ENCODE measurements at regions not wholly inside any gene's neighbourhood (a gene's known extent, or its start where the extent isn't known, plus 50 kb on each side); places are given as distances from the start of the nearest gene placed in this dataset.

DNA sequence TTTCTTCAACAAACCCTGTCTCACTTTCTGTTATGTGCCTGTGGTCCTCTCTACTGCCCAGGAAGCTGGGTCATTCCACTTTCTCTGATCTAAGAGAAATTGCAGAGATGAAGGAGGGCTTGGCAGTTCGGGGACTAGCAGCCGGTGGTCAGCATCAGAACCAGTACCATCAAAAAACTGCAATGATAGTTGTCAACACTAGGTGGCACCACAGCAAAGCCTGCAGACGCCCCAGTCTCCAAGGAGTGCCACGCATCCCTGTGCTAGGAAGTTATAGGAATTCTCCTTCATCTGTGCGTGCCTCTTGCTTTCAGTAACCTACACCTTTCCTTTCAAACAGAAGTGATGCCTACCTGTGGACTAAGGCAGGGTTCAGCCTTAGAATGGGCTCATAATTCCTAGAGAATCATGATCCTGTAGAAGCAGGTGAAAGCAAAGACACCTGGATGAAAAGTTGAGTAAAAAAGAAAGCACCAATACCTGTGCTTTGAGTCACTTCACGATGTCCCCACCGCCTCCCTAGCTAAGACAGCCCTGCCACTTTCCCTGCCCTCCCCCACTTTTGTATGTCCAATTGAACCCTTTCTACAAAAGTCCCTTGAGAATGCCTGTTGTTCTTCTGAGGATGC, 129.2 kb downstream of the ADAMTS1 start:
- Histone ChIP-seq H3K4me2 (ENCODE audit: low read length) (no peak overlapping the region), H3K79me2 (replicated peaks; ENCODE audit: insufficient read depth, low read length) (no peaks in the 10 kb centered on the region), H3K9me2 (ENCODE audit: insufficient read depth, low read length) (no peaks in the 10 kb centered on the region), H3K36me3 (ENCODE audit: insufficient read depth, low read length) (no peaks in the 10 kb centered on the region), H3K9me3 (ENCODE audit: low read length) (no peaks in the 10 kb centered on the region), H3K9ac (ENCODE audit: low read length) (no peak overlapping the region), H3K4me3 (ENCODE audit: low read length) (no peak overlapping the region), H3F3A (ENCODE audit: insufficient read depth, low read length, poor library complexity, severe bottlenecking) (no peaks in the 10 kb centered on the region), H4K20me1 (ENCODE audit: insufficient read depth) (no peaks in the 10 kb centered on the region), H2AFZ (ENCODE audit: low read depth, low read length) (no peak overlapping the region), H3K27me3 (ENCODE audit: insufficient read depth, low read depth, low read length) (no peaks in the 10 kb centered on the region), H3K27ac (ENCODE audit: low read length) (no peak overlapping the region)
- TF ChIP-seq RAD21 (conservative IDR thresholded peaks at IDR 0.05) (peak; percentile 59), EP300 (conservative IDR thresholded peaks at IDR 0.05; ENCODE audit: poor library complexity, severe bottlenecking) (no peak), MXI1 (conservative IDR thresholded peaks at IDR 0.05; ENCODE audit: poor library complexity, severe bottlenecking) (no peak), EZH2 (IDR thresholded peaks at IDR 0.05; ENCODE audit: borderline replicate concordance, insufficient read depth, low read length, poor library complexity, severe bottlenecking) (no peak), POLR2AphosphoS5 (IDR thresholded peaks at IDR 0.05) (no peak), SMC3 (conservative IDR thresholded peaks at IDR 0.05; ENCODE audit: poor library complexity) (peak; percentile 66), TAF1 (IDR thresholded peaks at IDR 0.05; ENCODE audit: low read depth) (no peak)
- TF ChIP-seq, protein P1, sequence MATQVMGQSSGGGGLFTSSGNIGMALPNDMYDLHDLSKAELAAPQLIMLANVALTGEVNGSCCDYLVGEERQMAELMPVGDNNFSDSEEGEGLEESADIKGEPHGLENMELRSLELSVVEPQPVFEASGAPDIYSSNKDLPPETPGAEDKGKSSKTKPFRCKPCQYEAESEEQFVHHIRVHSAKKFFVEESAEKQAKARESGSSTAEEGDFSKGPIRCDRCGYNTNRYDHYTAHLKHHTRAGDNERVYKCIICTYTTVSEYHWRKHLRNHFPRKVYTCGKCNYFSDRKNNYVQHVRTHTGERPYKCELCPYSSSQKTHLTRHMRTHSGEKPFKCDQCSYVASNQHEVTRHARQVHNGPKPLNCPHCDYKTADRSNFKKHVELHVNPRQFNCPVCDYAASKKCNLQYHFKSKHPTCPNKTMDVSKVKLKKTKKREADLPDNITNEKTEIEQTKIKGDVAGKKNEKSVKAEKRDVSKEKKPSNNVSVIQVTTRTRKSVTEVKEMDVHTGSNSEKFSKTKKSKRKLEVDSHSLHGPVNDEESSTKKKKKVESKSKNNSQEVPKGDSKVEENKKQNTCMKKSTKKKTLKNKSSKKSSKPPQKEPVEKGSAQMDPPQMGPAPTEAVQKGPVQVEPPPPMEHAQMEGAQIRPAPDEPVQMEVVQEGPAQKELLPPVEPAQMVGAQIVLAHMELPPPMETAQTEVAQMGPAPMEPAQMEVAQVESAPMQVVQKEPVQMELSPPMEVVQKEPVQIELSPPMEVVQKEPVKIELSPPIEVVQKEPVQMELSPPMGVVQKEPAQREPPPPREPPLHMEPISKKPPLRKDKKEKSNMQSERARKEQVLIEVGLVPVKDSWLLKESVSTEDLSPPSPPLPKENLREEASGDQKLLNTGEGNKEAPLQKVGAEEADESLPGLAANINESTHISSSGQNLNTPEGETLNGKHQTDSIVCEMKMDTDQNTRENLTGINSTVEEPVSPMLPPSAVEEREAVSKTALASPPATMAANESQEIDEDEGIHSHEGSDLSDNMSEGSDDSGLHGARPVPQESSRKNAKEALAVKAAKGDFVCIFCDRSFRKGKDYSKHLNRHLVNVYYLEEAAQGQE (IDR thresholded peaks at IDR 0.05; ENCODE audit: borderline replicate concordance) = no peak
- TF ChIP-seq, protein P2, sequence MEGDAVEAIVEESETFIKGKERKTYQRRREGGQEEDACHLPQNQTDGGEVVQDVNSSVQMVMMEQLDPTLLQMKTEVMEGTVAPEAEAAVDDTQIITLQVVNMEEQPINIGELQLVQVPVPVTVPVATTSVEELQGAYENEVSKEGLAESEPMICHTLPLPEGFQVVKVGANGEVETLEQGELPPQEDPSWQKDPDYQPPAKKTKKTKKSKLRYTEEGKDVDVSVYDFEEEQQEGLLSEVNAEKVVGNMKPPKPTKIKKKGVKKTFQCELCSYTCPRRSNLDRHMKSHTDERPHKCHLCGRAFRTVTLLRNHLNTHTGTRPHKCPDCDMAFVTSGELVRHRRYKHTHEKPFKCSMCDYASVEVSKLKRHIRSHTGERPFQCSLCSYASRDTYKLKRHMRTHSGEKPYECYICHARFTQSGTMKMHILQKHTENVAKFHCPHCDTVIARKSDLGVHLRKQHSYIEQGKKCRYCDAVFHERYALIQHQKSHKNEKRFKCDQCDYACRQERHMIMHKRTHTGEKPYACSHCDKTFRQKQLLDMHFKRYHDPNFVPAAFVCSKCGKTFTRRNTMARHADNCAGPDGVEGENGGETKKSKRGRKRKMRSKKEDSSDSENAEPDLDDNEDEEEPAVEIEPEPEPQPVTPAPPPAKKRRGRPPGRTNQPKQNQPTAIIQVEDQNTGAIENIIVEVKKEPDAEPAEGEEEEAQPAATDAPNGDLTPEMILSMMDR (IDR thresholded peaks at IDR 0.05; ENCODE audit: poor library complexity, severe bottlenecking) = peak; percentile 72

DNA sequence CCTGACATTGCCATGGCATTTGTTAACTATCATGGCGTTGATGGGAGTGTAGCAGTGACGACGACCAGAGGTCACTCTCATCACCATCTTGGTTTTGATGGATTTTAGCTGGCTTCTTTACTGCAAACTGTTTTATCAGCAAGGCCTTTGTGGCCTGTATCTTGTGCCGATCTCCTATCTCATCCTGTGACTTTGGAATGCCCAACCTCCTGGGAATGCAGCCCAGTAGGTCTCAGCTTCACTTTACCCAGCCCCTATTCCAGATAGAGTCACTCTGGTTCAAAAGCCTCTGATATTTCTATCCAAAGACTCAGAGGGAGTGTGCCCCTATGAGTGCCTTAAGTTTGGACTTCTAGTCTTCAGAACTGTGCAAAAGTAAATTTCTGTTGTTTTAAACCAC, 130.1 kb downstream of the ADAMTS1 start:
- Histone ChIP-seq H3K9me3 (ENCODE audit: low read length) (no peaks in the 10 kb centered on the region), H3K9me2 (ENCODE audit: insufficient read depth, low read length) (no peaks in the 10 kb centered on the region), H3K27ac (ENCODE audit: low read length) (no peak overlapping the region), H4K20me1 (ENCODE audit: insufficient read depth) (no peaks in the 10 kb centered on the region), H3K27me3 (ENCODE audit: insufficient read depth, low read depth, low read length) (no peaks in the 10 kb centered on the region), H3K79me2 (replicated peaks; ENCODE audit: insufficient read depth, low read length) (no peaks in the 10 kb centered on the region), H3K36me3 (ENCODE audit: insufficient read depth, low read length) (no peaks in the 10 kb centered on the region), H2AFZ (ENCODE audit: low read depth, low read length) (no peak overlapping the region), H3F3A (ENCODE audit: insufficient read depth, low read length, poor library complexity, severe bottlenecking) (no peaks in the 10 kb centered on the region), H3K9ac (ENCODE audit: low read length) (no peak overlapping the region), H3K4me3 (ENCODE audit: low read length) (no peak overlapping the region), H3K4me2 (ENCODE audit: low read length) (no peak overlapping the region)
- TF ChIP-seq, protein P1 (IDR thresholded peaks at IDR 0.05; ENCODE audit: borderline replicate concordance) = no peak
- TF ChIP-seq EP300 (conservative IDR thresholded peaks at IDR 0.05; ENCODE audit: poor library complexity, severe bottlenecking) (no peak), POLR2AphosphoS5 (IDR thresholded peaks at IDR 0.05) (no peak), TAF1 (IDR thresholded peaks at IDR 0.05; ENCODE audit: low read depth) (no peak), SMC3 (conservative IDR thresholded peaks at IDR 0.05; ENCODE audit: poor library complexity) (no peak)
- TF ChIP-seq, protein P2 (IDR thresholded peaks at IDR 0.05; ENCODE audit: poor library complexity, severe bottlenecking) = no peak
